Effector memory CD8-positive, alpha-beta T cell (primary cell): ENCODE measurements at regions not wholly inside any gene's neighbourhood (a gene's known extent, or its start where the extent isn't known, plus 50 kb on each side); places are given as distances from the start of the nearest gene placed in this dataset.
"Not testable (repeated sequence)": the region's sequence is repeated elsewhere in the genome, so short reads cannot be mapped to it uniquely, and the experiment has no call there.

ENCODE experiments used
- ATAC-seq: fragments of 150-1000 bp; cut with Tn5 transposase; replicated peaks from 2 replicates; pipeline ENCODE4 v1.10.0; 2021; ENCODE audit warnings: mild to moderate bottlenecking, moderate library complexity
- DNase-seq, 3 experiments: peaks; one replicate each; pipeline ENCODE4 v3.0.0; 2021
- H3K27ac Mint-ChIP-seq, 2 donors: one replicate each; pipeline ENCODE4 v1.8.0; 2022; ENCODE audit warnings: mild to moderate bottlenecking in 2 of 2, mixed read lengths in 2 of 2, moderate library complexity in 2 of 2
- H3K27me3 Mint-ChIP-seq, 2 donors: one replicate each; pipeline ENCODE4 v1.8.0; 2022; ENCODE audit warnings: mixed read lengths in 2 of 2
- H3K36me3 Mint-ChIP-seq: one replicate; pipeline ENCODE4 v1.8.0; 2022; ENCODE audit warnings: mild to moderate bottlenecking, moderate library complexity, mixed read lengths; ENCODE audit not compliant: insufficient read depth
- H3K4me1 Mint-ChIP-seq, 2 donors: one replicate each; pipeline ENCODE4 v1.8.0; 2022; ENCODE audit warnings: low read depth in 2 of 2, mixed read lengths in 2 of 2
- H3K4me3 Mint-ChIP-seq, 2 donors: one replicate each; pipeline ENCODE4 v1.8.0; 2022; ENCODE audit warnings: mild to moderate bottlenecking in 2 of 2, mixed read lengths in 2 of 2, moderate library complexity in 2 of 2
- H3K9me3 Mint-ChIP-seq, 2 donors: one replicate each; pipeline ENCODE4 v1.8.0; 2022; ENCODE audit warnings: mixed read lengths in 2 of 2

DNA sequence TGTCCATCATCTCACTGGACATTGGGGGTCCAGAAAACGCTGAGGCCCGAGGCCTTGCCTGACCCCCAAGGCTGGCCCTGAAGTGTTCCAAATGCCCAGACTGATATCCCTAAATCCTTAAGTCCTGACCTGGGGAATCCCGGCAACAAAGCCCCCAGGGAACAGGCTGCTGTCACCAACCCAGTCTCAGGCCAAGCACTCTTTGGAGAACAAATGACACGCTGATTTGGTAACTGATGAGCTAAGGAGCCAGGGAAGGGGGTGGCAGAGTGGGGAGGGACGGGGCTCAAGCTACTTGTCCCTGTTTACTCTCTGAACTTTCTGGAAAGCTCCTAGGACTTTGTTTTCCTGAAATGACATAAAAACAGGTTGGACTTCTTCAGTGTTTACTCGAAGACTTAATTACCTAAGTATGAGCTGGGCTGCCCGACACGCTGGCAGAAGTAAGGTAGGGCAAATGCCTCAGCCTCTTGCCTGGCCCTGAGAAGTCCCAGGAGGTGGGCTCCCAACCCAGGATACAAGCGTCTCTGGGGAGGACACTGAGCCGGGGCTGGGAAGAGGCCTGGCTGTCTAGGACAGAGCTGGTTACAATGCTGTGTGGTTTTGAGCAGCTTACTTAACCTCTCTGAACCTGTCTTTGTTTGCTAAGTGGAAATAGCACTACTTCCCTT is 105.5 kb upstream of the GLI2 start:
- Mint-ChIP-seq H3K36me3 (peaks cover 3% of the 10 kb centered on the region), H3K4me3 (no peak overlapping the region), H3K27me3 (peaks cover 28 to 75% of the 10 kb centered on the region in 2 donors), H3K4me1 (no peaks in the 10 kb centered on the region), H3K27ac (no peak overlapping the region), H3K9me3 (no peaks in the 10 kb centered on the region)
- ATAC-seq, result no peak
- DNase-seq, result no peak

DNA sequence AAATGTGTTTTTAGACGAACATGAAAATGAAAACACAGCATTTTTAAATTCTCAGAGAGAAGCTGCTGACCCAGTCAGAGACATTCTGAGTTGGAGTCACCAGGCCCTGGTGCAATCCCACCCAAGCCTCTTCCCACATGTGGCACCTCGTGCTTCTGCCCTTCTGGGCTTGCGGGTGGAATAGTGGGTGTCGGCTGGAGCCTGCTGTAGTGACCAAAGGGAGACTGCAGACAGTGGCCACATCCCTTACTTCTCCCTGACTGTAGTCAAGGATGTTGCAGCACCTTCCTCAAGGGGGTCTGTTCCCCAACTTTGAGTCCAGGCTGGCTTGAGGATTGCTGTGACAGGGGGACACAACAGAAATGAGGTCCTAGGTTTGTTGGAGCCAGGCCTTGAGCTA is 104.4 kb upstream of the GLI2 start:
- Mint-ChIP-seq H3K4me3 (no peak overlapping the region), H3K4me1 (no peaks in the 10 kb centered on the region), H3K9me3 (no peaks in the 10 kb centered on the region), H3K27ac (no peak overlapping the region), H3K36me3 (peaks cover 3% of the 10 kb centered on the region), H3K27me3 (peaks cover 23 to 74% of the 10 kb centered on the region in 2 donors)
- ATAC-seq (no peak), DNase-seq (no peak)

DNA sequence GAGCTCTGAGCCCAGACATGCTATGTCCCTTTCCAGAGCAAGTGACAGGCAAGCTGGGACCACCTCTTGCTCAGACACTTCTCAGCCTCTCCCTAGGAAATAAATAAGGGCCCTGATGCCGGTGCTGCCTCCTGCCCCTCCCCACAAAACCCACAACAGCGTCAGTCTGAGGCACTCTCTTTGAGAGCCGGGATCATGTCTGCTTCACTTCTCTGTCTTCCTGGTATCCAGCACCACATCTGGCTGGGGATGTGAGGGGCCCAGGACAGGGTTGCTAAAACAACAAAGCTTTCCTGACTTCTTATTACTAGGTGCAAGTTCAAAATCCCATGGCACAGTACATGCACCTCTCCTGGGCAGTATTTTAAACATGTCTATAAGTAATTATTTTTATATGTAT is 103.9 kb upstream of the GLI2 start:
- Mint-ChIP-seq H3K27ac (no peak overlapping the region), H3K4me3 (no peak overlapping the region), H3K9me3 (no peaks in the 10 kb centered on the region), H3K36me3 (peaks cover 3% of the 10 kb centered on the region), H3K4me1 (no peaks in the 10 kb centered on the region), H3K27me3 (peaks cover 19 to 74% of the 10 kb centered on the region in 2 donors)
- ATAC-seq (no peak), DNase-seq (no peak)

GRCh38 chr2:120632796-120633646 is 102.6 kb upstream of the GLI2 start:
- Mint-ChIP-seq H3K36me3 (peaks cover 3% of the 10 kb centered on the region), H3K4me1 (no peaks in the 10 kb centered on the region)

GRCh38 chr2:120634533-120634932 is 101.1 kb upstream of the GLI2 start:
- Mint-ChIP-seq H3K27me3 (peaks cover 22 to 71% of the 10 kb centered on the region in 2 donors), H3K27ac (no peak overlapping the region), H3K36me3 (peaks cover 3% of the 10 kb centered on the region), H3K4me3 (no peak overlapping the region), H3K9me3 (no peaks in the 10 kb centered on the region), H3K4me1 (no peaks in the 10 kb centered on the region)
- DNase-seq (no peak), ATAC-seq (no peak)

More at GRCh38 chr2:120632796-120633646, 102.6 kb upstream of the GLI2 start:
- DNase-seq (no peak), ATAC-seq (no peak)
- Mint-ChIP-seq H3K27me3 (peaks cover 24 to 75% of the 10 kb centered on the region in 2 donors), H3K9me3 (no peaks in the 10 kb centered on the region), H3K27ac (no peak overlapping the region), H3K4me3 (no peak overlapping the region)

- no peaks in the 10 kb centered on the region for H3K9me3 Mint-ChIP-seq
- no peaks in the 10 kb centered on the region for H3K4me1 Mint-ChIP-seq
- no peak for DNase-seq
- ATAC-seq, result no peak
- peaks cover 3% of the 10 kb centered on the region for H3K36me3 Mint-ChIP-seq
- H3K27me3 Mint-ChIP-seq, result peaks cover 19 to 66% of the 10 kb centered on the region in 2 donors
- H3K27ac Mint-ChIP-seq, result no peak overlapping the region
- H3K4me3 Mint-ChIP-seq, result no peak overlapping the region
These were observed 100.5 kb upstream of the GLI2 start for GRCh38 chr2:120635146-120635545.

GRCh38 chr2:120637847-120638246 is 97.8 kb upstream of the GLI2 start:
- no peak overlapping the region for H3K27ac Mint-ChIP-seq
- H3K9me3 Mint-ChIP-seq, result no peaks in the 10 kb centered on the region
- H3K4me1 Mint-ChIP-seq, result no peaks in the 10 kb centered on the region
- ATAC-seq, result no peak
- H3K27me3 Mint-ChIP-seq, result peaks cover 7 to 45% of the 10 kb centered on the region in 2 donors
- no peak for DNase-seq
- no peak overlapping the region for H3K4me3 Mint-ChIP-seq
- H3K36me3 Mint-ChIP-seq, result peaks cover 3% of the 10 kb centered on the region

DNA sequence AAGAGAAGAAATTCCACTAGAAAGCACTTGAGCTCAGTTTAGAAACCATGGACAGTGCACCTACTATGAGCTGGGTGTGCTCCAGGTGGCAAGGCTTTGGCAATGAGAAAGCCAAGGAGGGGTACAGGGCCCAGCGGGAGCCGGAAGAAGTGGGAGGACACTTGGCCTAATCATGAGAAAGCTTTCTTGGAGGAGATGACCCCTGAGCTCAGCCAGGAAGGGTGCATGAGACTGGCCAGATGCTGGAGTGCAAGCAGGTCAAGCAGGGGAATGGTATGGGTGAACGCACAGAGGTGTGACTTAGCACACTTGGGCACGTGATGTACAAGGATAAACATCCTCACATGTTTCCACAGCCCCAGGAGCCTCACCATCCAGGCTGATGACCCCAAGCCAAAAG is 97.2 kb upstream of the GLI2 start:
- no peaks in the 10 kb centered on the region for H3K4me1 Mint-ChIP-seq
- H3K4me3 Mint-ChIP-seq, result no peak overlapping the region
- ATAC-seq (no peak), DNase-seq (no peak)
- peaks cover 2% of the 10 kb centered on the region for H3K36me3 Mint-ChIP-seq
- H3K9me3 Mint-ChIP-seq, result no peaks in the 10 kb centered on the region
- H3K27me3 Mint-ChIP-seq, result peaks cover 5 to 43% of the 10 kb centered on the region in 2 donors
- no peak overlapping the region for H3K27ac Mint-ChIP-seq

DNA sequence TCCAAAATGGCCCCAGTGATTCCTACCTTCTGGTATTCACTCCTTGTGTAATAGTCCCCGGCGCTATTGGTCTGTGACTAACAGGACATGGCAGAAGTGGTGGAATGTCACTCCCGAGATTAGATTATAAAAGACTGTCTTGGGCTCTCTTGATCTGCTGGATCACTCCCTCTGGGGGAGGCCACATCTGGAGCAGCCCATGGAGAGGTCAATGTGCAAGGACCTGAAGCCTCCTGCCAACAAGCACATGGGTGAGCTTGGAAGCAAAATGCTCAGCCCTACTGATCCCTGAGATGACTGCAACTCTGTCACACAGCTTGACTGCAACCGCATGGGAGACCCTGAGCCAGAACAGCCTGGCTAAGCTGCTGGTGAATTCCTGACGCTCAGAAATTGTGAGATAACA is 94.3 kb upstream of the GLI2 start:
- H3K27me3 Mint-ChIP-seq, result peaks cover 5 to 21% of the 10 kb centered on the region in 2 donors

GRCh38 chr2:120642646-120643045 is 93.0 kb upstream of the GLI2 start:
- H3K36me3 Mint-ChIP-seq, result no peaks in the 10 kb centered on the region
- DNase-seq (no peak), ATAC-seq (no peak)
- H3K4me3 Mint-ChIP-seq, result no peak overlapping the region
- no peaks in the 10 kb centered on the region for H3K4me1 Mint-ChIP-seq
- H3K27ac Mint-ChIP-seq, result no peak overlapping the region
- H3K9me3 Mint-ChIP-seq, result no peaks in the 10 kb centered on the region
- H3K27me3 Mint-ChIP-seq, result peaks cover 2 to 9% of the 10 kb centered on the region in 2 donors

More for the DNA sequence above, 94.3 kb upstream of the GLI2 start:
- Mint-ChIP-seq H3K27ac (no peak overlapping the region), H3K9me3 (no peaks in the 10 kb centered on the region), H3K36me3 (no peaks in the 10 kb centered on the region), H3K4me3 (no peak overlapping the region), H3K4me1 (no peaks in the 10 kb centered on the region)
- DNase-seq (no peak), ATAC-seq (no peak)

- Mint-ChIP-seq H3K4me1 (no peaks in the 10 kb centered on the region), H3K27me3 (peaks cover 5 to 15% of the 10 kb centered on the region in 2 donors), H3K36me3 (peaks cover 3% of the 10 kb centered on the region), H3K9me3 (peaks cover 4 to 15% of the 10 kb centered on the region in 2 donors), H3K4me3 (no peak overlapping the region), H3K27ac (no peak overlapping the region)
- DNase-seq (no peak), ATAC-seq (no peak)
These were observed 88.7 kb upstream of the GLI2 start for GRCh38 chr2:120646994-120647393.

GRCh38 chr2:120647487-120647886 is 88.2 kb upstream of the GLI2 start:
- Mint-ChIP-seq H3K4me3 (no peak overlapping the region), H3K36me3 (peaks cover 3% of the 10 kb centered on the region), H3K9me3 (peaks cover 4 to 15% of the 10 kb centered on the region in 2 donors), H3K27me3 (peaks cover 5 to 15% of the 10 kb centered on the region in 2 donors), H3K4me1 (no peaks in the 10 kb centered on the region), H3K27ac (no peak overlapping the region)
- ATAC-seq (no peak), DNase-seq (no peak)

DNA sequence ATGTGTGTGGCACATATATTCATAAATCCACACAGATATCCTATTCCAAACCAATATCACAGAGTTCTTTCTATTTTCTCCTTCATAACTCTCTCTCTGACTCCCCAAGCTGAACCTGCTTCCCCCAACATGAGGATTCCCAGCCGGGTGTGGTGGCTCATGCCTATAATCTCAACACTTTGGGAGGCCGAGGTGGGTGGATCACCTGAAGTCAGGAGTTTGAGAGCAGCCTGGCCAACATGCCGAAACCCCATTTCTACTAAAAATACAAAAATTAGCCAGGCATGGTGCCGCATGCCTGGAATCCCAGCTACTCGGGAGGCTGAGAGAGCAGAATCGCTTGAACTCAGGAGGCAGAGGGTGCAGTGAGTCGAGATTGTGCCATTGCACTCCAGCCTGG is 86.3 kb upstream of the GLI2 start:
- not testable (repeated sequence) for H3K36me3 Mint-ChIP-seq, H3K4me1 Mint-ChIP-seq, ATAC-seq, H3K27ac Mint-ChIP-seq, DNase-seq, H3K4me3 Mint-ChIP-seq
- H3K27me3 Mint-ChIP-seq, result peaks cover 5 to 14% of the 10 kb centered on the region in 2 donors
- peaks cover 4 to 15% of the 10 kb centered on the region in 2 donors for H3K9me3 Mint-ChIP-seq
